HL-60 (cell line): ENCODE measurements at regions not wholly inside any gene's neighbourhood (a gene's known extent, or its start where the extent isn't known, plus 50 kb on each side); places are given as distances from the start of the nearest gene placed in this dataset.

ENCODE experiments used
- DNase-seq, 2 experiments: peaks; one replicate each; pipeline ENCODE4 v3.0.0-alpha.2; 2010 to 2020; ENCODE audit warnings: low read depth in 1 of 2, low spot score in 1 of 2
- H3K27ac ChIP-seq: fragments of 250-450 bp; sonication (Bioruptor Pico); replicated peaks from 2 replicates; pipeline ENCODE4 v1.5.1; 2020; ENCODE audit warnings: mild to moderate bottlenecking, moderate library complexity
- H3K27me3 ChIP-seq: fragments of 250-450 bp; sonication (Bioruptor Pico); 2 replicates; pipeline ENCODE4 v1.5.1; 2021; ENCODE audit warnings: mild to moderate bottlenecking, moderate library complexity; ENCODE audit not compliant: insufficient read depth, poor library complexity, severe bottlenecking
- H3K4me3 ChIP-seq: replicated peaks from 2 replicates; pipeline ENCODE4 v1.5.1; 2011; ENCODE audit warnings: mild to moderate bottlenecking, control low read depth, low read length; ENCODE audit not compliant: insufficient read depth
- GABPA ChIP-seq: IDR thresholded peaks from 2 replicates; pipeline ENCODE4 v1.6.1; 2012; ENCODE audit warnings: low read depth
- POLR2AphosphoS5 ChIP-seq: IDR thresholded peaks from 2 replicates; pipeline ENCODE4 v1.6.1; 2012; ENCODE audit warnings: low read depth
- REST ChIP-seq: IDR thresholded peaks from 2 replicates; pipeline ENCODE4 v1.6.1; 2012; ENCODE audit warnings: low read depth; ENCODE audit not compliant: insufficient replicate concordance
- SPI1 ChIP-seq: IDR thresholded peaks from 2 replicates; pipeline ENCODE4 v1.6.1; 2012; ENCODE audit warnings: low read depth, mild to moderate bottlenecking, borderline replicate concordance
- TF ChIP-seq, protein P1 (sequence below): IDR thresholded peaks from one replicate; pipeline ENCODE4 v1.5.1; 2011; ENCODE audit warnings: low read length, control low read depth, inconsistent platforms; ENCODE audit not compliant: insufficient read depth

- H3K4me3 ChIP-seq, result no peak overlapping the region
- no peaks in the 10 kb centered on the region for H3K27me3 ChIP-seq
- DNase-seq, result no peak
- no peak overlapping the region for H3K27ac ChIP-seq
- TF ChIP-seq POLR2AphosphoS5 (no peak), GABPA (no peak), SPI1 (no peak), REST (no peak)
- TF ChIP-seq, protein P1, sequence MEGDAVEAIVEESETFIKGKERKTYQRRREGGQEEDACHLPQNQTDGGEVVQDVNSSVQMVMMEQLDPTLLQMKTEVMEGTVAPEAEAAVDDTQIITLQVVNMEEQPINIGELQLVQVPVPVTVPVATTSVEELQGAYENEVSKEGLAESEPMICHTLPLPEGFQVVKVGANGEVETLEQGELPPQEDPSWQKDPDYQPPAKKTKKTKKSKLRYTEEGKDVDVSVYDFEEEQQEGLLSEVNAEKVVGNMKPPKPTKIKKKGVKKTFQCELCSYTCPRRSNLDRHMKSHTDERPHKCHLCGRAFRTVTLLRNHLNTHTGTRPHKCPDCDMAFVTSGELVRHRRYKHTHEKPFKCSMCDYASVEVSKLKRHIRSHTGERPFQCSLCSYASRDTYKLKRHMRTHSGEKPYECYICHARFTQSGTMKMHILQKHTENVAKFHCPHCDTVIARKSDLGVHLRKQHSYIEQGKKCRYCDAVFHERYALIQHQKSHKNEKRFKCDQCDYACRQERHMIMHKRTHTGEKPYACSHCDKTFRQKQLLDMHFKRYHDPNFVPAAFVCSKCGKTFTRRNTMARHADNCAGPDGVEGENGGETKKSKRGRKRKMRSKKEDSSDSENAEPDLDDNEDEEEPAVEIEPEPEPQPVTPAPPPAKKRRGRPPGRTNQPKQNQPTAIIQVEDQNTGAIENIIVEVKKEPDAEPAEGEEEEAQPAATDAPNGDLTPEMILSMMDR, result no peak
These were observed 367.7 kb downstream of the KCNRG start for GRCh38 chr13:50382951-50383350.

DNA sequence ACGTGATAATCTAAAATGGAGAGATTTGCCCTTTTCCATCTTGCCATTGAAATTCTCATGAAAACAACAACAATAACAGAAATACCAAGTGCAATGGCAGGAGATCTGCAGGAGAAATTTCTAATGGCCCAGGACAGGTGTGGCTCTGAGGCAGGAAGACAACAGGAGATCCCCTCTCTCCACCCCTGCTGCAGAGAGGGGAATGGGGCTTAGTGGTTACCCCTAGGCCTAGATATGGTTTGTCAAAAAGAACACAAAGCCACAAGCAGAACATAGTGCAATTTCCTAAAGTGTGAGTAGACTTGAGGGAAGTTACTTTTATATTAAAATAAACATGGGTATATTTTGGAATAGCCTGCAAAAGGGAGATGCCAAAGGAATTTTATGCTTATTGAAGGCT is 369.5 kb downstream of the KCNRG start:
- Histone ChIP-seq H3K27ac (no peak overlapping the region), H3K4me3 (no peak overlapping the region), H3K27me3 (no peaks in the 10 kb centered on the region)
- no peak for DNase-seq
- TF ChIP-seq, protein P1, result no peak
- TF ChIP-seq POLR2AphosphoS5, result no peak
- no peak for TF ChIP-seq SPI1
- no peak for TF ChIP-seq GABPA
- no peak for TF ChIP-seq REST

DNA sequence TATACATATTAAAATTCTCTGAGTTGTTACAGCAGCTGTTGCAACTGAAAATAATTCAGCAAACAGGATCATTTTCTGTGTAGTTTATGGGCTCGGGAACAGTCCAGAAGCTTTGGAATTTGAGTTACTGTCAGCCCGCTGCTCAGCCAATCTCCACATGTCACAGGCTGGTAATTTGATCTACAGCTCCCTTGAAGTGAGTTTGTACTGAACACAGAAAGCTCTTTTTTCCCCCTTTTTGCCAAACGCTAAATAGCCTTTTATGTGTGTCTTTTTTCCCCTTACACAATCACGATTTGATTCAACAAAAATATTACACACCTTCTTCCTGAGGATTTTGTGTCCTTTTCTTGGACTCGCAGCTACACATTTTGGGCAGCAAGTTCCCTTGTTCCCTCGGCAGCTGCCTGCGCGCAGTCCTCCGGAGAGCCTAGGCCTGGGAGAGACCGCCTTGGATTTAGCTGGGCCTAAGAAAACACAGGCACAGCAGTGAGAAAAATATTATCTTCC is 371.4 kb downstream of the KCNRG start:
- DNase-seq, result no peak

More for the DNA sequence above, 371.4 kb downstream of the KCNRG start:
- TF ChIP-seq REST (no peak), GABPA (no peak), POLR2AphosphoS5 (no peak), SPI1 (no peak)
- TF ChIP-seq, protein P1, result no peak
- Histone ChIP-seq H3K4me3 (no peak overlapping the region), H3K27me3 (no peaks in the 10 kb centered on the region), H3K27ac (no peak overlapping the region)
